CD4-positive, alpha-beta T cell treated with Interleukin-4 for 4 hours (primary cell): ENCODE measurements at regions not wholly inside any gene's neighbourhood (a gene's known extent, or its start where the extent isn't known, plus 50 kb on each side); places are given as distances from the start of the nearest gene placed in this dataset.
"Not testable (repeated sequence)": the region's sequence is repeated elsewhere in the genome, so short reads cannot be mapped to it uniquely, and the experiment has no call there.

Source experiments
- DNase-seq: peaks from one replicate; pipeline ENCODE4 v3.0.0-alpha.2; 2020

GRCh38 chr1:14420686-14421085 lies 177.8 kb upstream of the KAZN start:
- DNase-seq: no peak

- no peak for DNase-seq
Observed at GRCh38 chr1:14421295-14421976, 177.0 kb upstream of the KAZN start.

GRCh38 chr1:14421977-14422609 lies 176.4 kb upstream of the KAZN start:
- no peak for DNase-seq

DNA sequence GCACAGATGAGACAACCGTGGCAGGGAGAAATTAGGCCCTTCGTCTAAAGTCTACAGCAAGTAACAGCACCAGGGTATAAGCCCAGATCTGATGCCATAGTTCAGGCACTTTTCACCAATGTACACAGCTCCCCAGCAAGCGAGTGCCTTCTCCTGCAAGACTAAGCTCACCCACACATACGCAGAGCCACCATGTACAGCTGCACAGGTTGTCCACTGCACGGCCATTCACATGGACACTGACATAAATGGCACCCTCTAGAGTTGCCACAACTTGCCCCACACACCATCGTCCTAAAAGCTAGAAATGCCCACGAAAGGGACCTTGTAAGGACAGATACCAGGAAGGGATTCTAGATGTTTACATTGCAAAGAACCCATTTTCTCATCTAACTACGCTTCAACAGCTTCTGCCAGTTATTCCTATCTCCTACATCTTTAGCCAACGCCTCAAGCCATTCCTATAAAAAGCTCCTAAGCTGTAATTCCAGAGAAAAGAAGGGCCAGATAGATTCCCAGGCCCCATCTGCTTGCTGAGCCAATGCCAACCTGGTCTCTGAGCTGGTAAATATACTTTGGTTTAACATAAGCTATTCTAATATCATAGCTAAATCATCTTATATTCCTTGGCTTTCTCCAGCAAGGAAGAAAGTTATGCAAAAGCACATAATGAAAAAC lies 174.0 kb upstream of the KAZN start:
- DNase-seq: no peak

GRCh38 chr1:14426854-14427253 lies 171.6 kb upstream of the KAZN start:
- no peak for DNase-seq

DNA sequence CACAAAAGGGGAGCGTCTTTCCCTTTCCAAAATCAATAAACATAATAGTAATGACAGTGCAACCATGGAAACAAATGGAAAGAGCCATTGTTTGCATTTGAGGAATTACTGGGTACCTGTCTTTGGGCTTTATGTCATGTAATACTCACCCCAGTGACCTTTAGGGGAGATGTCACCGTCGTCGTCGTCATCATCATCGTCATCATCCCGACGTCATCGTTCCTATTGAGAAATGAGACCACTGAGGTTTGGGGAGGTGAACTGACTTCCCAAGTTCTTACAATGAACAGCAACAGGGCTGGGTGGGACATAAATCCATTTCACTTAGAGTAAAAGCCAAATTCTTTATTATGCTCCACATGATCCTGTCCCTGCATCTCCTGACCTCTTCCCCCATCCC lies 168.9 kb upstream of the KAZN start:
- no peak for DNase-seq

DNA sequence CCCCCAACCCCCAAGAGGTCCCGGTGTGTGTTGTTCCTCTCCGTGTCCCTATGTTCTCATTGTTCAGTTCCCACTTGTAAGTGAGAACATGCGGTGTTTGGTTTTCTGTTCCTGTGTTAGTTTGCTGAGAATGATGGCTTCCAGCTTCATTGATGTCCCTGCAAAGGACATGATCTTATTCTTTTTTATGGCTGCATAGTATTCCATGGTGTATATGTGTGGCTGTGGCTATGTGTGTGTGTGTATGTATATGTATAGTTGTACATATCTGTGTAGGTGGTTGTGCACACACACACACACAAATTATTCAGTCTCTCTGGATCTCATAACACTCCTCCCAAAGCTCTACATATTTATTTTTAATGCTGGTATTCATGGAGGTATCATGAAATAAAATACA lies 165.8 kb upstream of the KAZN start:
- not testable (repeated sequence) for DNase-seq

GRCh38 chr1:14435368-14436023 lies 163.0 kb upstream of the KAZN start:
- DNase-seq: no peak

- DNase-seq: no peak
Observed at GRCh38 chr1:14437417-14437918, 161.0 kb upstream of the KAZN start.

DNA sequence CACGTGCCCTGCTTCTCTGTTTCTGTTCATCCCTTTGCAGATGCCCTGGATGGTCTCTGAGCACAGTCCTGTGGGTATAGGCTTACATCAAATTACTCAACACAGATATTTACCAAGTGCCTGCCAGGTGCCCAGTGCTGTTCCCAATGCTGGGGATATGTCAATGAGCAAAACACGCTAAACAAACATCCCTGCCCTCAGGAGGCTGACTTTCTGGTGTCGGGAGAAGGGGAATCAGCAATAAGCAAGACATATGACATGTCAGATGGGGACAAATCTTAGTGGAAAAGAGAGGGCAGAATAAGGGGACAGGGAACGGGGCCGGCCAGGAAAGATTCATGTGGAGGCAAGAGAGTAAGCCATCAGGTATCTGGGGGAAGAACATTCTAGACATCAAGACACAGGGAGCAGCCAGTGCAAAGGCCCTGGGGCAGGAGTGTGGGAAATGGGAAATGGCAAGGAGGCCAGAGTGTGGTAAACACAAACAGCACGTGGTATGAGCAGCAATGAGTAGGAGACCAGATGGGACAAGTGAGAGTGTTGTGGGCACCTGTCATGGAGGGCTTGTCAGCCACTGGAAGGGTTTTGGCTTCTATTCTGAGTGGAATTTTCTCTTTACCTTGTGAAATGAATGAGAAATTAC lies 160.2 kb upstream of the KAZN start:
- DNase-seq: no peak

- DNase-seq: no peak
Observed at GRCh38 chr1:14439015-14439414, 159.5 kb upstream of the KAZN start.

DNA sequence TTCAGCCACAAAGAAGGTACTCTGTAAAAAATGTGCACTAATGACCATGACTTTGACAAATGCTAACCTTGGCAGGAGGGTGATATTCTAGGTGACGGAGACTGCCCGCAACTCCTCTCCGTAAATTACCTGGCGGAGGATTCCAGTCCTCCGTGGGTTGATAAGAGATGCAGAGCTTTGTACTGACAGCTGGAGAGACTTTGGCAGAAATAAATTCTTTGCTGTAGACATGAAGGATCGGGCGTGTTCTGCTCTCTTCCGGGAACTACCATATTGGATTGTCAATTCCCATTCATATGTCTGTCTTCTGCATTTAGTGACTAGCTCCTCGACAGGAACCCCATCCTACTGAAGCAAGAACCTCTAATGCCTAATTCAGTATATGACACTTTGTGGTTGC lies 158.3 kb upstream of the KAZN start:
- no peak for DNase-seq

- no peak for DNase-seq
Observed at GRCh38 chr1:14440731-14441130, 157.8 kb upstream of the KAZN start.

GRCh38 chr1:14441302-14441741 lies 157.2 kb upstream of the KAZN start:
- DNase-seq: no peak

DNA sequence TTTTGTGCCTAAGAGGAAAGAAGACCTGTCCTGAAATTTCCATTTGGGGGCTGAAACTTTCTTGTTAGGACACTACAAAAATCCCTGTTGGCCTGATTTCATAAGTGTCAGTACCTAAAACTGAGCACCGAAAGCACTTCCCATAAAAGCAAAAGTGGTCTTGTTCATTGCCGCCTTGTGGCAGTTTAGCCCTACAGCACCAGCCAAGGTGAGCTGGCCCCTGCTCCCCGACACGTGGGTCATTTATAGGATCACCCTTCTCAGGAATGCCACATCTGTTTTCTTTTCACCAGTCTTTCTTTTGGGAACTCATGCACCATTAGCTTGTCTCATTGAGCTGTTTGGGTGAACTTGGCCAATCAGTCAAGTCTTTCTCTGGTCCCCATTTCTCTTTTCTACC lies 155.8 kb upstream of the KAZN start:
- DNase-seq: no peak

DNA sequence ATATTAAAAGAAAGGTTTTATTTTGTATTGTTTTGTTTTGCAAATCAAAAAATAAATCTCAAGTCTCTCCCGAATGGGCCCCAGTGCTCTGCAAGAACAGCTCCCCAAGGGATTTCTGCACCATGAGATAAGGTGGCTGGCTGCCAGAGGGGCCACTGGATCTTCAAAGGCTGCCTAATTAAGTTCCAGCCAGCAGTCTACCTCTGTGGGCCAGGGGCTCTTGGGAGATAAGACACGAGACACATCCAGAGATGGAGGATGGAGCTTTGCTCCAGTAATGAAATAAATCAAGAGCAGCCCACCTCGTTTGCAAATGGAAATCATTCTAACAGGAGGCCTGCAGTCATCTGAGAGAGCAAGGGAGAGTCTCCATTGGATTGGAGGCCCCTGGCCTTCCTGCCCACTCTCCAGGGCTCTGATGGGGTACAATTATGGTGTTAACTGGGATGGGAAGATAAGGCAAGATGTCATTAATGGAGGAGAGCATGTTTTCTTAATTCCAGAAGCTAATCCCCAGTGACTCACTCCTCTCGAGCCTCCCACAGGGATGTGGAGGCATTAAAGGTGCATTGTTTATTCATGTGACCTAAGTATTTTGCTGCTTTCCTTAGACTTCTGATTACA lies 155.2 kb upstream of the KAZN start:
- DNase-seq: no peak

DNA sequence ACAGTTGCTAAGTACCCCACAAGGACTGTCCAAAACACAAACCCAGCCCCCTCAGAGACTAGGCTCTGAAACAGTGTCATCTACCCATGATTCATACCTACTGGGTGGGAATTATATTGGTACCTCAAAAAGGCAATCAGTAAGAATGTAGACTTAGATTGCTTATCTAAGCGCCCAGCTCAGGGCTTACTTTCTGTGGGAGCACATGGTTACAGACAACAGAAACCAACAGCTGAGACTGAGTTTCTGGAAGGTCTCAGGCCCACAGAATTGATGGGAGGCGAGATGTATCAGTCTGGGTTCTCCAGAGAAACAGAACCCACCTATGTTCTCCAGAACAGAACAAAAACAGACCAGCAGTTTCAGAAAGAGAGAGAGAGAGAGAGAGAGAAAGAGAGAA lies 147.3 kb upstream of the KAZN start:
- no peak for DNase-seq

GRCh38 chr1:14452551-14452950 lies 145.9 kb upstream of the KAZN start:
- no peak for DNase-seq

- DNase-seq: no peak
Observed at GRCh38 chr1:14460173-14460572, 138.3 kb upstream of the KAZN start.

- no peak for DNase-seq
Observed at GRCh38 chr1:14462851-14463250, 135.6 kb upstream of the KAZN start.

DNA sequence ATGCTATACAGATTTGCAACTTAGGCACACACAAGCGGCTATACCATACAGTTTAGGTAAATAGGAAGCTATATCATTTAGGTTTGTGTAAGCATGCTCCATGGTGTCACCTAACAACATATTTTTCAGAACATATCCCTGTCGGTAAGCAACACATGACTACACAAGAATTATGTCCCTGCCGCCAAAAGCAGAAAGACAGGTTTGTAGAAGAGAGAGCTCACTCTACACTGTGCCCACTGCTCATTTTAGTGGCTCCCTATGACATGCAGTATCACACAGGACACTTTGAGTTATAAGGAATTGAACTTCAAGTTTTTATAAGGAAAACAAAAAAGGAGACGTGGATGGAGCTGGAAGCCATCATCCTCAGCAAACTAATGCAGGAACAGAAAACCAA lies 132.5 kb upstream of the KAZN start:
- DNase-seq: no peak

DNA sequence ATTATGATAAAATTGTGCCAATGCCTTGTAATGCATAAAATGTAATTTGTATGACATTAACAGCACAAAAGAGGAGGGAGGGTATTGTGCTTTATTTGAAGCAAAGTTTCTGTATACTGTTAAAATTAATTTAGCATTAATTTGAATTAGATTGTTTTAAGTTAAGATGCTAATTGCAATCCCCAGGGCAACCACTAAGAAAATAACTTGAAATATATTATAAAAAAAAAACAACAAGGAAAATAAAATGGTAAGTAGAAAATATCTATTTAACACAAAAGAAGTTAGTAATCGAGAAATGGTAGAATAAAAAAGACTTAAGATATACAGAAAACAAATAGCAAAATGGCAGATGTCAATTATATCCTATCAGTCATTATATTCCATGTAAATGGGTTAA lies 131.4 kb upstream of the KAZN start:
- no peak for DNase-seq

DNA sequence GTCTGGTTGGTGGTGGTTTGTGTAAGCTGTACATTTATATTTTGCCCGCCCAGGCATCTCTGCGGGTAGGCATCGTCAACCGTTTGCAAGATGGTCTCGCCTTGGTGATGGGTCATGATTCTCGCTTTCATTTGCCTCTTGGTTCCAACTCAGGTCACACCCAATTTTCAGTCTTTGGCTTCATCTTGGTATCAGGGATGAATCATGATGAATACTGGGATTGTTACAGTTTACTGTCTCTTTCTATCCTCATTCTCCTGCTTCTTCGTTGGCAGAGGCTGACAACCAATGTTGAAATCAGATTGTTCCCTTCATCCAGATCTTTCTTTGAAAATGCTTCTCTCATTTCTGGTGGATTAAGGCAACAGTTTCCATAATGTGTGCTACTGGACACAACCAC lies 129.7 kb upstream of the KAZN start:
- DNase-seq: no peak
